Mesendoderm (in vitro differentiated cells): ENCODE measurements at regions not wholly inside any gene's neighbourhood (a gene's known extent, or its start where the extent isn't known, plus 50 kb on each side); places are given as distances from the start of the nearest gene placed in this dataset.

Experiments used
- DNase-seq: peaks from one replicate; pipeline ENCODE4 v3.0.0; 2013
- H2AK5ac ChIP-seq: 2 replicates; pipeline ENCODE4 v1.6.1; 2013; ENCODE audit warnings: low read length, inconsistent platforms
- H2BK120ac ChIP-seq: 2 replicates; pipeline ENCODE4 v1.6.1; 2013; ENCODE audit warnings: low read depth, mild to moderate bottlenecking, low read length, moderate library complexity, mixed read lengths
- H2BK15ac ChIP-seq: replicated peaks from 2 replicates; pipeline ENCODE4 v1.6.1; 2013; ENCODE audit warnings: low read depth, mild to moderate bottlenecking, moderate library complexity
- H2BK5ac ChIP-seq: 2 replicates; pipeline ENCODE4 v1.6.1; 2013; ENCODE audit warnings: low read length, inconsistent platforms
- H3K18ac ChIP-seq: 2 replicates; pipeline ENCODE4 v1.6.1; 2013; ENCODE audit warnings: mild to moderate bottlenecking, low read length, mixed read lengths
- H3K23ac ChIP-seq: one replicate; pipeline ENCODE4 v1.6.1; 2013; ENCODE audit warnings: low read length
- H3K27ac ChIP-seq: 2 replicates; pipeline ENCODE4 v1.5.1; 2013; ENCODE audit warnings: low read depth, mild to moderate bottlenecking, inconsistent platforms, low read length, moderate library complexity
- H3K27me3 ChIP-seq: 2 replicates; pipeline ENCODE4 v1.6.1; 2013; ENCODE audit warnings: low read length, control low read depth, mild to moderate bottlenecking, inconsistent platforms; ENCODE audit not compliant: insufficient read depth, poor library complexity
- H3K36me3 ChIP-seq: 2 replicates; pipeline ENCODE4 v1.6.1; 2013; ENCODE audit warnings: low read length, inconsistent platforms; ENCODE audit not compliant: control insufficient read depth, insufficient read depth
- H3K4ac ChIP-seq: one replicate; pipeline ENCODE4 v1.6.1; 2013; ENCODE audit warnings: low read depth, mild to moderate bottlenecking, low read length, moderate library complexity
- H3K4me1 ChIP-seq: 2 replicates; pipeline ENCODE4 v1.6.1; 2013; ENCODE audit warnings: low read depth, low read length, inconsistent platforms; ENCODE audit not compliant: control insufficient read depth
- H3K4me2 ChIP-seq: 2 replicates; pipeline ENCODE4 v1.6.1; 2013; ENCODE audit warnings: low read length
- H3K4me3 ChIP-seq: 2 replicates; pipeline ENCODE4 v1.5.1; 2013; ENCODE audit warnings: mild to moderate bottlenecking, low read length
- H3K56ac ChIP-seq: one replicate; pipeline ENCODE4 v1.6.1; 2013; ENCODE audit warnings: low read length
- H3K79me1 ChIP-seq: 2 replicates; pipeline ENCODE4 v1.6.1; 2013; ENCODE audit warnings: low read length, inconsistent platforms
- H3K79me2 ChIP-seq: 2 replicates; pipeline ENCODE4 v1.6.1; 2013; ENCODE audit warnings: mild to moderate bottlenecking, low read length; ENCODE audit not compliant: control insufficient read depth, insufficient read depth
- H3K9ac ChIP-seq: 2 replicates; pipeline ENCODE4 v1.6.1; 2013; ENCODE audit warnings: low read length, inconsistent platforms
- H4K5ac ChIP-seq: one replicate; pipeline ENCODE4 v1.6.1; 2013; ENCODE audit warnings: low read length
- H4K8ac ChIP-seq: one replicate; pipeline ENCODE4 v1.6.1; 2013; ENCODE audit warnings: low read depth, mild to moderate bottlenecking, control low read depth, low read length, moderate library complexity
- WGBS: extraction: QIAGEN DNeasy Blood & Tissue Kit; methylation state at CpG from one replicate; pipeline ENCODE4 v1.1.7; 2013; ENCODE audit warnings: low lambda C conversion rate, missing lambda C conversion rate; ENCODE audit not compliant: insufficient coverage; ENCODE audit errors: extremely low coverage; 5-methylcytosine and 5-hydroxymethylcytosine counted together

GRCh38 chr6:142666599-142667185, 278.3 kb downstream of the HIVEP2 start:
- H4K5ac ChIP-seq, result no peak overlapping the region
- WGBS, result no CpG with 5 or more reads among the region's 4 CpGs
- H3K79me1 ChIP-seq, result no peaks in the 10 kb centered on the region
- no peak overlapping the region for H2AK5ac ChIP-seq
- no peak overlapping the region for H3K56ac ChIP-seq
- H3K18ac ChIP-seq, result no peak overlapping the region
- no peak for DNase-seq
- peaks cover 1% of the 10 kb centered on the region for H3K4me1 ChIP-seq
- H3K4ac ChIP-seq, result no peak overlapping the region
- H2BK120ac ChIP-seq, result no peak overlapping the region
- no peaks in the 10 kb centered on the region for H3K79me2 ChIP-seq
- no peak overlapping the region for H3K4me3 ChIP-seq
- H3K27me3 ChIP-seq, result no peaks in the 10 kb centered on the region
- H2BK5ac ChIP-seq, result no peak overlapping the region
- H3K9ac ChIP-seq, result no peak overlapping the region
- no peak overlapping the region for H3K23ac ChIP-seq
- no peak overlapping the region for H3K4me2 ChIP-seq
- H4K8ac ChIP-seq, result no peak overlapping the region
- H3K36me3 ChIP-seq, result no peaks in the 10 kb centered on the region
- H2BK15ac ChIP-seq, result no peak overlapping the region
- H3K27ac ChIP-seq, result no peak overlapping the region

GRCh38 chr6:142669471-142670351, 275.3 kb downstream of the HIVEP2 start:
- WGBS, result no CpG with 5 or more reads among the region's 4 CpGs

GRCh38 chr6:142671791-142672190, 273.2 kb downstream of the HIVEP2 start:
- peaks cover 1% of the 10 kb centered on the region for H3K4me1 ChIP-seq
- H3K36me3 ChIP-seq, result no peaks in the 10 kb centered on the region
- no peak overlapping the region for H3K4ac ChIP-seq
- no peak overlapping the region for H3K9ac ChIP-seq
- no peak overlapping the region for H2BK5ac ChIP-seq
- no peak overlapping the region for H2AK5ac ChIP-seq
- no peak overlapping the region for H3K27ac ChIP-seq
- H2BK120ac ChIP-seq, result no peak overlapping the region
- no peak overlapping the region for H3K23ac ChIP-seq
- H3K79me2 ChIP-seq, result no peaks in the 10 kb centered on the region
- H3K4me2 ChIP-seq, result no peak overlapping the region
- no peak overlapping the region for H4K8ac ChIP-seq
- H2BK15ac ChIP-seq, result no peak overlapping the region
- H3K18ac ChIP-seq, result no peak overlapping the region
- no peak overlapping the region for H3K56ac ChIP-seq
- DNase-seq, result no peak
- no peaks in the 10 kb centered on the region for H3K27me3 ChIP-seq
- no peaks in the 10 kb centered on the region for H3K79me1 ChIP-seq
- H3K4me3 ChIP-seq, result no peak overlapping the region
- no CpG with 5 or more reads among the region's 1 CpG for WGBS
- H4K5ac ChIP-seq, result no peak overlapping the region

More at GRCh38 chr6:142669471-142670351, 275.3 kb downstream of the HIVEP2 start:
- no peak overlapping the region for H3K56ac ChIP-seq
- no peak overlapping the region for H4K8ac ChIP-seq
- H4K5ac ChIP-seq, result no peak overlapping the region
- no peaks in the 10 kb centered on the region for H3K79me2 ChIP-seq
- no peak overlapping the region for H3K18ac ChIP-seq
- no peak overlapping the region for H3K23ac ChIP-seq
- H3K4me1 ChIP-seq, result peaks cover 1% of the 10 kb centered on the region
- no peaks in the 10 kb centered on the region for H3K36me3 ChIP-seq
- no peak for DNase-seq
- H3K27me3 ChIP-seq, result no peaks in the 10 kb centered on the region
- no peak overlapping the region for H3K27ac ChIP-seq
- H3K9ac ChIP-seq, result no peak overlapping the region
- no peak overlapping the region for H3K4me3 ChIP-seq
- H3K4me2 ChIP-seq, result no peak overlapping the region
- no peak overlapping the region for H3K4ac ChIP-seq
- H2AK5ac ChIP-seq, result no peak overlapping the region
- H2BK15ac ChIP-seq, result no peak overlapping the region
- no peak overlapping the region for H2BK120ac ChIP-seq
- no peaks in the 10 kb centered on the region for H3K79me1 ChIP-seq
- H2BK5ac ChIP-seq, result no peak overlapping the region

- no peaks in the 10 kb centered on the region for H3K27me3 ChIP-seq
- H3K79me2 ChIP-seq, result no peaks in the 10 kb centered on the region
- no peak overlapping the region for H3K9ac ChIP-seq
- no peak overlapping the region for H3K27ac ChIP-seq
- H4K8ac ChIP-seq, result no peak overlapping the region
- H4K5ac ChIP-seq, result no peak overlapping the region
- DNase-seq, result no peak
- H3K79me1 ChIP-seq, result no peaks in the 10 kb centered on the region
- no peaks in the 10 kb centered on the region for H3K36me3 ChIP-seq
- WGBS, result no CpG with 5 or more reads among the region's 5 CpGs
- H3K18ac ChIP-seq, result no peak overlapping the region
- no peak overlapping the region for H3K4me3 ChIP-seq
- H3K4me1 ChIP-seq, result no peaks in the 10 kb centered on the region
- H2AK5ac ChIP-seq, result no peak overlapping the region
- no peak overlapping the region for H3K23ac ChIP-seq
- H3K56ac ChIP-seq, result no peak overlapping the region
- no peak overlapping the region for H3K4me2 ChIP-seq
- no peak overlapping the region for H2BK15ac ChIP-seq
- no peak overlapping the region for H2BK5ac ChIP-seq
- H2BK120ac ChIP-seq, result no peak overlapping the region
- H3K4ac ChIP-seq, result no peak overlapping the region
These were observed 269.5 kb downstream of the HIVEP2 start for GRCh38 chr6:142675517-142675916.

- DNase-seq, result no peak
- Histone ChIP-seq H3K4me3 (no peak overlapping the region), H3K4me1 (no peaks in the 10 kb centered on the region), H3K27ac (no peak overlapping the region), H4K5ac (no peak overlapping the region), H2BK15ac (no peak overlapping the region), H3K9ac (no peak overlapping the region), H2BK120ac (no peak overlapping the region), H3K56ac (no peak overlapping the region), H4K8ac (no peak overlapping the region), H3K18ac (no peak overlapping the region), H3K36me3 (no peaks in the 10 kb centered on the region), H3K79me2 (no peaks in the 10 kb centered on the region), H2AK5ac (no peak overlapping the region), H3K79me1 (no peaks in the 10 kb centered on the region), H2BK5ac (no peak overlapping the region), H3K27me3 (no peaks in the 10 kb centered on the region), H3K4ac (no peak overlapping the region), H3K4me2 (no peak overlapping the region), H3K23ac (no peak overlapping the region)
- WGBS, result no CpG with 5 or more reads among the region's 5 CpGs
These were observed 268.9 kb downstream of the HIVEP2 start for GRCh38 chr6:142676027-142676443.
